Kidney capillary endothelial cell (primary cell): ENCODE measurements at regions not wholly inside any gene's neighbourhood (a gene's known extent, or its start where the extent isn't known, plus 50 kb on each side); places are given as distances from the start of the nearest gene placed in this dataset.

ENCODE experiments used
- DNase-seq: peaks from one replicate; pipeline ENCODE4 v3.0.0-alpha.2; 2018; ENCODE audit warnings: low spot score

DNA sequence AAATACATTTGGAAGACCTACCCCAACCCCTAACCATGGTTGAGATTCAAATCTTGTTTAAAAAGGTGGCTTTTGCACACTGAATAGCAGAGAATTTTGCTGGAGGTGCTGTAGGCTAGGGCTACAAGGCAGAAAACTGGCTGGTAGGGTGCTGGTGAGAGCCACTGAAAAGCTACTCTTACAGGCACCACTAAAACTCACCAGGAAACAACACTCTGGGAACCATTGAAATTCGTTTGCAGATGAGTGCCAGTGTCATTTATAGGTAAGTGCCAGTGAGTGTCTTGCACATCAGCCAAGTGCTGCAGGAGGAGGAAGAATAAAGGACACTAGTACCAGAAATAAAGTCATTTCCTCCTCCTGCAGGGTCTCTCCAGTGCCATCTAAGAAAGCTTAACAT is 610.2 kb downstream of the ZNF385D start:
- DNase-seq = no peak

DNA sequence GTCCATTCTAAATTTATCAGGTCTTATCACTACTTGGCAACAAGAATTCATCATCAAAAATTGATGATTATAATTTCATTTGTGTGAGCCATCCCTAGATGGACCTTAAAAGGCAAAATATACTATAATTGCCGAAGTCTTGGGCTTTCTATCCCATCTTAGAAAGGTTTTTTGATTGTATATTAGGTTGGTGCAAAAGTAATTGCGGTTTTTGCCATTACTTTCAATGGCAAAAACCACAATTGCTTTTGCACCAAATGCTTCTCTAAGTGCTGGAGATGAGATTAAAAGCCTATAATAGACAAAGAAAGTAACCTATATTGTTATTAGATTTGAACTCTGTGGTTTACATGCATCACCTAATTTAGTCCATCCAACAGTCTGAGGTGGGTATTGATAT is 612.9 kb downstream of the ZNF385D start:
- DNase-seq = no peak

DNA sequence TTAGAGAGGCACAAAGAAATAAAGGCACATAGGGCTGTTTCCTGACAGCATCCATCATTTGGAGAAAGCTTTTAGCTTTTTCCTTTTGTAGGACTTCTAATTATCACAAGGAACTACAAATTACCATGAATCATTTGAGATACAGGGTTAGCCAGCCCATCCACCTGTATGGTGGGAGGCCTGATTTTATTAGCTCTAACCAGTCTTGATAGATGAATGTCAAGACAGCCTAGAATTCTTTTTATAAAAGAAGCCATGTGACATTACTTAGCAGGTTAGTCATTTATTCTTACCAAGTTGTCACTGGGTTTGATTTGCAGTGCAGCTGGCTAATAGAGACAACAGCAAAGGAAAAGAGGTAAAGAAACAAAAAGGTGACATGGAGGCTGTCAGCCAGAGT is 618.1 kb downstream of the ZNF385D start:
- DNase-seq = no peak

DNA sequence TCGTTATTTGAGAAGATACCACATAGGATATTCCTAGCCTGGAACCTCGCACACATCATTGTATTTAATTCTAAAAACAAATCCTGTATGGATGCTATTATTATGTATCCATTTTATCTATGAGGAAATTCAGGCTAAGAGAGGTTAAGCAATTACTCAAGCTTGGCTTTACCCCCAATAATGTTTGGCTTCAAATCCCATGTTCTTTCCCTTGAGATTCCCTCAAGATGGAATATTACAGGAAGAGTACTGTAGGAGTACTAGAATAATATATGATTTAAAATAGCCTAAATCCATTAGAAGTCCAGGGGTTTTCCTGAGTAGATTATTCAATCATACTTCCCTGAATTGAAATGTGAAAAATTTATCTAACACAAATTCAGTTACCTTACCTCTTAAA is 630.2 kb downstream of the ZNF385D start:
- DNase-seq = no peak

DNA sequence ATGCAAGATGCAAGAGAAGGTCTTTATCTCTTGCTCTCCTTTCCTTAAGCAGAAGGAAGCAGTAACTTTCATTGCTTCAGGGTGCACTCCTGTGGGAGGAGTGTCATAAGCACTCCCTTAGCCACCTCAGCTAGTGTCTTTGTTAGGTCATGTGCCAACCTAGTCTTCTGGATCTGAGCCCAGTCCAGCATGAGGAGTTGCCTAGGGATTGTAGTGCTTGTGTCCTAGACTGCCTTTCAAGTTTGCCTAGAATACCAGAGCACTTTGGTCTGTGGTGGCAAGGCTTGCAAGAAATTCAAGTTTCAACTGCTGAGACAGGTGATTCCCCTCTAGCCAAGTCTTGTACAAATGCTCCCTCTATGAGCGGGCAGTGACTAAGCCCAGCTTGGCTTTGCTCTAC is 633.6 kb downstream of the ZNF385D start:
- DNase-seq = no peak

DNA sequence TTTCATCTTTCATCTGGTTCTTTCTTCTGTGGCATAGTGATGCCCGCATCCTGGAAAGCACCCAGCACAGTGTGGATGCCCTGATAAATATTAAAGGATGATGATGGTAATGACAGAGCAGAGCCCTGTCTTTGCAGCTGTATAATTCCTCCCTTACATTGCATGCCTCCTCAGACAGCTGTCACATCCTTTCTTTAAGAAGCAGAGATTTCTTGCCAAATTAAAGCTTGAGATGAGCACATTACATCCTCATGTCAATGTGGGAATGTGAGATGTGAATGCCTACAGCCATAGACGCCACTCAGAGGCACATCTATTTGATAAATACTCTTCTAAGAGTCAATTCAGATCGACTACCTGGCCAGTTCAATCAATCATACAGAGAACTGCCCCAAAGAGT is 642.0 kb downstream of the ZNF385D start:
- no peak for DNase-seq

DNA sequence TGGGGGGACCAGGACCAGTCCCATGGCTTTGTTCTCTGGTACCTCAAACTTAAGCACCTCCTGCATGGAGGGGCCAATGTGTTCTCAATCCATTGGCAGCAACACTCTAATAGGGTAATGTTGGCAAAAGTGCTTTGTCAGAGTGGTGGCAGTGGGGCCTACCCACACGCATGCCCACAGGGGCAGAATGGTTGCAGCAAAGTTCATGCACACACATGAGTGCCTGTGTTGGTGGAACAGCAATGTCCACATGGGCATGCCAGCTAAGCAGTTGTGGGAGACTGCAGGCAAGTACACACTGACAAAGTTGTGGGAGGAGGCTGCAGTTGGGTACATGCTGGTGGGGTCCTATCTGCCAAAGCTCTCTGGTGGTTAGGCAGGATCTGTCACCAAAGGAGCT is 645.2 kb downstream of the ZNF385D start:
- DNase-seq = no peak

DNA sequence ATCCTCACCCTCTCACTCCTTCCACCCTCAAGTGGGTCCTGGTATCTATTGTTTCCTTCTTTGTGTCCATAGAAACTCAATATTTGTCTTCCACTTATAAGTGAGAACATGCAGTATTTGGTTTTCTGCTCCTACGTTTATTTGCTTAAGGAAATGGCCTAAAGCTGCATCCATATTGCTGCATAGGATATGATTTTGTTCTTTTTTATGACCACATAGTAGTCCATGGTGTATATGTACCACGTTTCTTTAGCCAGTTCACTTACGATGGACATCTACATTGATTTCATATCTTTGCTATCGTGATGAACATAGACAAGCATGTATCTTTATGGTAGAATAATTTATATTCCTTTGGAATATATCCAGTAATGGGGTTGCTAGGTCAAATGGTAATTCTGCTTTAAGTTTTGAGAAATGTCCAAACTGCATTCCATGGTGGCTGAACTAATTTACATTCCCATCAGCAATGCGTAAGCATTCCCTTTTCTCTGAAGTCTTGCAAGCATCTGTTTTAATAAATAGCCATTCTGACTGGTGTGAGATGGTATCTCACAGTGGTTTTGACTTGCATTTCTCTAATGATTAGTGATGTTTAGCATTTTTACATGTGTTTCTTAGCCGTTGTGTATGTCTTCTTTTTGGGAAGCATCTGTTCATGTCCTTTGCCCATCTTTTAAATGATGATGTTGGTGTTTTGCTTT is 650.2 kb downstream of the ZNF385D start:
- DNase-seq = no peak

DNA sequence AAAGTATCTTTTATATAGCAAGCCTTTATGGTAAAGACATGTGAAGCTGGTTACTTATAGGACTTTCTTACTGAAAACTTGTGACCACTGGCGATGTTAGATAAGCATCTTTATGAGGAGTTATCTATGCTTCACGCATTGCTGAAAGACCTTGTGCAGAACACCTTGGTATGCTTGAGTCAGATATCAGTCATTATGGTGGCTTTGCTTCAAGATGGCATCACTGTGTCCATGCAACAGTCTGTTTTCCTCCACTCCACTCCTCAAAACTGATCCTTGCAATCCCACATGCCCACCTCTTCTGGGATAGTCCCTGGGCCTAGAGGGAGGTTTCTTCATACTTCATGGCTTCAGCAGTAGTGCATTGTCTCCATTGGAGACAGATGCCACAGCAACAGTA is 656.3 kb downstream of the ZNF385D start:
- DNase-seq = no peak

DNA sequence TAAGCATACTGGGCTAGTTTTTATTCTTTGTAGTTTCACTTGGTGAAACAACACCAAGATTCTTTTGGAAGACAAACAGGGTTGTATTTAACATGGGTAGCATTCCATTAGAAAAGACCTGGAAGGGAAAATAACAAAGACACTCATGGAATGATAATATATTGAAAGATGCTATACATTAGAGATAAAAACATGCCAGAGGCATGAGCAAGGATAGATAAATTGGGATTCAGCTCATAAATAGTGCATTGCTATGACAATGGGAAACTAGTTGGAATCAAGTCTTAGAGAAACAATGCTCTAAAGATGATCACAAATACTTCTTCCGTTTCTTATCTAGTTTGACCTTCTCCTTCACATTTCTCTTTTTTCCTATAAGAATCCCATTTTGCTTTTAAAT is 677.4 kb downstream of the ZNF385D start:
- no peak for DNase-seq

DNA sequence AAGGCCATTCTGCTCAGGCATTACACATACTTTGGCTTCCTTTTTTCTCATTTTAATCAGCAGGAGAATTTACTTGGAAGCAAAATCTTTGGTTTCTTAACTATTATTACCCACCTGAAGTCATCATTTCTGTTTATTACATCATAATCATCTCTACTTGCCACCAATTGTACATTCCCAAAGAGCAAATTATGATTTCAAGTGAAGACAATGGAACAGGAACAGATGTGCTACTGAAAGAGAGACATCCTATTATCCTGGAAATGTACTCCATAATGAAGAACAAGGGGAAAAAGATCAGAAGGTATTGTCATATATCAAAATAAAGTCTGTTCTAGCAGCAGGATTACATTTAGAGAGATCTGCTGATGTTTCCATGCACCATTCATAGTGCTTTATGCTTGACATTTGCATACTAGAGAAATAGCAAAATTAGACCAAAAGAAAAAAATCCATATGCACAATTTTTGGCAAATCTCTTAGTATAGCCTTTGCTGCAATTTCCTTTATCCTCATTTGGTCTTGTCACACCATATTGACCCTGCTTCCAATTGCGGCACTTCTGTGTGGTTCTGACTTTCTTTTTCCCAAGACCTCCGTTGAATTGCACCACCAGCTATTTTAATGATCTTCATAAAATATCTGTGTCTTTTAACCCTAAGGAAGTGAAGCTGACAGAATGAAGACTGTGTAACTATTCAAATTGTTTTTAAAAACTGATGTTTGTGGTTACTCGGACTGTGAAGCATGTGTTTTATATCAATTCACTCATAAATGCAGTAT is 683.8 kb downstream of the ZNF385D start:
- no peak for DNase-seq

DNA sequence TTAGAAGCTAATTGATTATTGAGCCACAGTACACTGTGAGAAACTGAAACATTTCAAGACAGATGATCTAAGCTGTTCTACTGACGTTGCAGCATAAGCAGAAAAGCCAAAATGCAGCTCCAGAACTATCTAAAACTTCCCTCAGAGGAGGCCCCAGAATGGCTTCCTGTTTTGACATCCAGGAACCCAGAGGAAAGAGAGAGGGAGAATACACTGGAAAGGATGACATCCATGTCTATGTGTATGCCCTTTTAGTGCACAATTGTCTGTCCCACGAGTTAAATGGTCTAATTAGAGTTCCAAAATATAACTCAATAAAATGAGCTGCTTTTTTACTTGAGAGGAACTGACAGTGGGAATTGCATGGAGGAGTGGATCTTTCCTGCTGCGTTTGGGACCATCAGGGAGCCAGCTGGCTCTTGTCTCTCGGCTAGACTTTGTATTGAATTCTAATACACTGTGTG is 688.1 kb downstream of the ZNF385D start:
- no peak for DNase-seq

DNA sequence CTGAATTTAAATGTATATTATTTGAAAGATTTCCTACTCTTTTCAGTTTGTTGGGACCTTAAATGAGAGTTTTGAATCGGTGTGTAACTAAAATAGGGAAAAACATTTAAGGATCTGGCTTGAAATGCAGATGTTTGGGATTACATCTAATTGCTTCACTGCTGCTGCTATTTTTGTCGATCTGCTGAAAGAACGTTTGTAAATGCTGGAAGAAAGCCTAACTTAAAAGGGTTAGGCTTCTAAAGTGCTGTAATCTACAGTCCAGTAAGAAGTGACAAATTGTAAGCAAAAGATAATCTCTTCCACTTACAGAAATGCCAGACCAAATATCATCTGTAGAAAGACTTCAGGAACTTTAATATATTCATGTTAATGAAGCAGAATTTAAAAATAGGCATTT is 691.6 kb downstream of the ZNF385D start:
- no peak for DNase-seq

DNA sequence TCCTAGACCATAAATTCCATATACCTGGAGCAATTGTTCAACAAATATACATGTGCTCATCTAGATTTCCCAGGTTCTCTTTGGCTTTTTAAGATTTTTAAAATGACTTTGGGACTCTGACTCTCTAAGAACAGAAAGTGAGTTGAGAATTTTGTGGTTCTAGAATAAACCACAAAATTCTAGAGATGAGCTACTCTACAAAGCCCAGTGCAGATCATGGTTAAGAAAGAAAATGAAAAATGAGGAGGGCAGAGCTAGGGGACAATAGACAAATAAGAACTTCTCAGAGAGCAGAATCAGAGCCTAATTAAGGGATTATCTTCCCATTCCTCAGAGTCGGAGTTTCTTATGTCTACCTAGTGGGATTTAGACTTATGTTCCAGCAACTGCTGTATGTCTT is 694.7 kb downstream of the ZNF385D start:
- DNase-seq = no peak

DNA sequence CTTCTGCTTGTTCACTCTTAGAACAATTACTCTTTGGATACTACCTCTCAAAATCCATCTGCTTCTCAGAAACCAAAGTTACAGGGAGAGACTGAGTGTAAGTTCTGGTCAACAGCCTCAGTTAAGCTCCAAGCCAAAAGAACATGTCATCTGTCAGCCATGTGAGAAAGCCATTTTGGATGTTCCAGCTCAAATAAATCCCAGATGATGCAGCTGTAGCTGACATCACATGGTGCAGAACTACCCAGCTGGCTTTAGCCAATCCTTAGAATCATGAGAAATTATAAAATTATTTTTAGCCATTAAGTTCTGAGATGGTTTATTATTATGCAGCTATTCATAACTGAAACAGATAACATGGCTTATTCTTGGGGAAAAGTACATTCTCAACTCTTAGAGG is 696.0 kb downstream of the ZNF385D start:
- no peak for DNase-seq

DNA sequence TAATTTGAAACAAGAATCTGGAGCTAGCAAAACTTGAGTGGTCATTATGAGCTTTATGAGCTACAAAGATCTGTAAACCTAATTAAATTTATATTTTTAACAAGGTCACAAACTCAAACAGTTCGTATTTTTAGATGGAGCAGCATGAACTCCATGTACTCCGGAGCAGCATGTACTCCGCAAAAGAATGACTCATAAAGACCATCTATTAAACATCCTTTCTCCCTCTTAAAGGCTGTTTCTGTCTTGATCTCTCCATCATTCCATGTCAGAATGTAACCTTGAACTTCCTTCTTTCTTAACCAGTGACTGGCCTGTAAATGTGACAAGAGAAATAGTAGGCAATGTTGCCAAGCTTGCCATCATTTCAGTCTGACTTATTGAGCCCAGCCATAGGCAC is 696.9 kb downstream of the ZNF385D start:
- no peak for DNase-seq

DNA sequence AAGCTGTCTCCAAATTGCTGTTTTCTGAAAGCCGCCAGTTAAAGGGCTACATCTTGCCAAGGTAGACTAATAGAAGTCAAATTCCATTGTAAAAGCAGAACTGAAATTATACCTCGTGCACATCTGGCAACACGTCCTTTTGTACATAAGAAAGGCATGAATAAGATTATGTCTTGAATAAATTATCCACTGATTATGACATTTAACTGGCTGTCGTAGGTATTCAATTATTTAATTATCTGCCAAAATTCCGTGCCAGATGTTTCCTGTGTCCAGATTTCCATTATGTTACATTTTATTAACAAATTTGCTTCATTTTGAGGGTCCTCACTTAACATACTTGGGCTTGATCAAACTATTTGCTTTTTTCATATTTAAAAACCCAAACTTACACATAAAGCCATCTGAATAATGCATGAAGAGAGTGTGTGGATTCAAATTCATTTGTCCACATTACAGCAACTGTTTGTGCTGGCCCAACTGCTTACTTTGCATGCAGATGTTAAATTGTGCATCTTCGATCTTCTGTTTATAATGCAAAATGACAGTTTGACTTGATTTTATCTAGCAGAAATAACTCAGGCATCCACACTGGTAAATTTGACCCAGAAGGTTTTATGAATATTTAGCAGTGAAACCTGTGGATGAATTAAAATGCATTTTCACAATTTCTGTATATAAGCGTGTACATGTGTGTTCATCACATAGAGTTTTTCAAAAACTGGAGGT is 701.5 kb downstream of the ZNF385D start:
- no peak for DNase-seq

DNA sequence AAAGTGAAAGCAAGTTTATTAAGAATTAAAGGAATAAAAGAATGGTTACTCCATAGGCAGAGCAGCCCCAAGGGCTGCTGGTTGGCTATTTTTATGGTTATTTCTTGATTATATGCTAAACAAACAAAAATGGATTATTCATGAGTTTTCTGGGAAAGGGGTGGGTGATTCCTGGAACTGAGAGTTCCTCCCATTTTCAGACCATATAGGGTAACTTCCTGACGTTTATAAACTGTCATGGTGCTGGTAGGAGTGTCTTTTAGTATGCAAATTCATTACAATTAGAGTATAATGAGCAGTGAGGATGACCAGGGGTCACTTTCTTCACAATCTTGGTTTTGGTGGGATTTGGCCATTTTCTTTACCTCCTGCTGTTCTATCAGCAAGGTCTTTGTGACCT is 707.9 kb downstream of the ZNF385D start:
- no peak for DNase-seq

DNA sequence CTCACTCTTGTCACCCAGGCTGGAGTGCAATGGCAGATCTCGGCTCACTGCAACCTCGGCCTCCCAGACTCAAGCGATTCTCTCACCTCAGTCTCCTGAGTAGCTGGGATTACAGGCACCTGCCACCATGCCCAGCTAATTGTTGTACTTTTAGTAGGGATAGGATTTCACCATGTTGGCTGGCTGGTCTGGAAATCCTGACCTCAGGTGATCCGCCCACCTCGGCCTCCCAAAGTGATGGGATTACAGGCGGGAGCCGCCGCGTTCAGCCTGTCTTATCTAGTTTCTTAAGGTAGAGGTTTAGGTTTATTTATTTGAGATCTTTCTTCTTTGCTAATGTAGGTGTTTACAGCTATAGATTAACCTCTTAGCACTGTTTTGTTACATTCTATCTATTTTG is 708.8 kb downstream of the ZNF385D start:
- no peak for DNase-seq

DNA sequence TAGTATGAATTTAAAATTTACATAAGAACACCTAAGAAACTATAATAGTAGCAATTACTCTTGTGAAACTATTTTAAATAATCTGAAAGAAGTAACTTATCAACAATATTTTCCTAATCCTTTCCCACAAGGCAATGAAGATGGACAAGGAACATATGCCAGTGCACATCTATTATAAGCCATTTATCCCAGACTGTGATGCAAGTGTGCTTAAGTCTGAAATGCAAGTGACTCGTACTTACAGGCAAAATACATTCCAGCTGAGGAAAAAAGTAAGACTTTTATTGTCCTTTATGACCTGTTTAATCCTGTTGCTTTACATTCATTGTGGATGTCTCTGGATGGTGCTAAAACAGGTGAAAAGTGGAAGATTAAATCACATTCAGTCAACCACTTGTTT is 709.4 kb downstream of the ZNF385D start:
- no peak for DNase-seq

DNA sequence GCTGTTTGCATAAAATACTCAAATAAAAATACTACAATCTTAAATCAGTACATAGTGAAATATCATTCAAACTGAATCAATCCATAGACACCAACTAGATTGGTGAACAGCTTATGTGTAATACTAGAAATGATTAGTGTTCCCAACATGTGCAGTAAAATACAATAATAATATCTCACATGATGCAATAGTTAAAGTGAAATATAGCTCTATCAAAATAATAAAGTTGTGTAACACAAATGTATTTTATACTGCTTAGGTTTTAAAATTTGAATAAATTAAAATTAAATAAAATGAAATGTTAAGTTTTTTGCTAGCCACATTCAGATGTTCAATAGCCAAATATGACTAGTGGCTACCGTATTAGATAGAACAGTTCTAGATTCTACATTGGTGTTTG is 714.1 kb downstream of the ZNF385D start:
- no peak for DNase-seq

DNA sequence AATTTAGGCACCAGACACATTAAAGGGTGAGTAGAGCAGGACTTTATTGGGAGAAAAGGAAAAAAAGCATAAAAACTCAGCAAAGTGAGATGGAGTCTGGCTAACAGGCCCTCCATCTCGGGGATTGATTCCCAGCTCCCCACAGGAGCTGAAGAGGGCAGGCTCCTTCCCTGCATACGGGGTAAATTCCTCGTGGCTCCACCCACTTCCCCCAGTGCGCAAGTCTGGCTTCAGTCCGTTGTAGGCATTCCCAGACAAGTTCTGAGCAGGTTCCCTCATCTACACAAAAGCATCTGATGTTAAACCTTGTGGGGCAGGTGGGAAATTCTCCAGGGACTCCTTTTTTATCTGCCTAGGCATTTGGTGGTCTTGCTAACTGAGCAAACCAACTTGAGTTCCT is 722.6 kb downstream of the ZNF385D start:
- no peak for DNase-seq

DNA sequence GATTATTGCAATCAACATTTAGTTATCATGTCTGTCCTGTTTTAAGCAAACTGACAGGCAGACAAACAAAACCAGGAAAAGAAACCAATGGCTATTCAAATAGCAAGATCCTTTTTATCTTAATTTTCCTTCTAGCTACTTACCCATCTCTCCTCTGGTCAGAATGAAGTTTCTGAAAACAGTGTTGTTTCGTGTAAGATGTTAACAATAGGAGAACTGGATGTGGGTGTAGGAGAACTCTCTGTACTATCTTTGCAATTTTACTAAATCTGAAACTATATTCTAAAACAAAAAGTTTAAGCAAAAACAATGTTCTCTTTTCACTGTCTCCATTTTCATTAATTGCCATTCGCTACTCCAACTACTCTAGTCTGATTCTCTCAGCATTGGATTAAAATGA is 726.4 kb downstream of the ZNF385D start:
- no peak for DNase-seq
